GM12891 (cell line): ENCODE measurements at regions not wholly inside any gene's neighbourhood (a gene's known extent, or its start where the extent isn't known, plus 50 kb on each side); places are given as distances from the start of the nearest gene placed in this dataset.

ENCODE experiments used
- POLR2A ChIP-seq: IDR thresholded peaks from 2 replicates; pipeline ENCODE4 v1.6.1; 2011; ENCODE audit warnings: low read depth, low read length, control low read depth
- POLR2AphosphoS5 ChIP-seq: IDR thresholded peaks from 2 replicates; pipeline ENCODE4 v1.6.1; 2011; ENCODE audit warnings: low read depth, low read length, control low read depth
- POU2F2 ChIP-seq: IDR thresholded peaks from 2 replicates; pipeline ENCODE4 v1.6.1; 2011; ENCODE audit warnings: low read depth, mild to moderate bottlenecking, control low read depth, low read length, moderate library complexity
- TAF1 ChIP-seq: IDR thresholded peaks from 2 replicates; pipeline ENCODE4 v1.6.1; 2011; ENCODE audit warnings: low read depth, low read length, control low read depth

GRCh38 chr6:15062516-15063252 is 183.2 kb upstream of the JARID2 start:
- TF ChIP-seq POLR2AphosphoS5 = no peak
- no peak for TF ChIP-seq POLR2A
- no peak for TF ChIP-seq TAF1
- TF ChIP-seq POU2F2 = no peak
